Fibroblast of the aortic adventitia (primary cell): ENCODE measurements at regions not wholly inside any gene's neighbourhood (a gene's known extent, or its start where the extent isn't known, plus 50 kb on each side); places are given as distances from the start of the nearest gene placed in this dataset.

Source experiments
- DNase-seq: peaks from one replicate; pipeline ENCODE4 v3.0.0-alpha.2; 2010; ENCODE audit warnings: low read depth
- H3K4me3 ChIP-seq: 2 replicates; pipeline ENCODE4 v1.5.1; 2011; ENCODE audit warnings: low read depth, mild to moderate bottlenecking, control low read depth, low read length, moderate library complexity
- CTCF ChIP-seq: IDR thresholded peaks from 2 replicates; pipeline ENCODE4 v1.5.1; 2011; ENCODE audit warnings: mild to moderate bottlenecking, low read length, control low read depth, inconsistent platforms; ENCODE audit not compliant: insufficient read depth

DNA sequence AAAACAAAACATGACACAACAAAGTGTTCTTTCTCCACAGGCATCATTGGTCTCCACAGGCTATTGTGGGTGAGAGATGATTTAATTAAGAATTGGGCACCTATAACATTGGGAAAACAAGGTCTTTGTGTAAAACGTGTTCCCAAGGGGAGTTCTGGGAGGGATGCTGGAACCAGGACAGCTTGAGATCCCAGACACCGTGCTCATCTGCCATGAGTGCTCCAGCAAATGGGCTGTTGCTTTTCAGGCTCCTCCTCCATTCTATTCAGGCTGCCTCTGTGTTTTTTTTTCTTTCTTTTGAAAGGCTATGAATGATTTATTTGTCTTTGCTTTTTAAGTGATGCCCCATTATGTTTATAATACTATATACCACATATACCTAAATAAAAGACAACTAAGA, 122.4 kb downstream of the DACT1 start:
- H3K4me3 ChIP-seq = no peak overlapping the region
- no peak for DNase-seq
- no peak for TF ChIP-seq CTCF

DNA sequence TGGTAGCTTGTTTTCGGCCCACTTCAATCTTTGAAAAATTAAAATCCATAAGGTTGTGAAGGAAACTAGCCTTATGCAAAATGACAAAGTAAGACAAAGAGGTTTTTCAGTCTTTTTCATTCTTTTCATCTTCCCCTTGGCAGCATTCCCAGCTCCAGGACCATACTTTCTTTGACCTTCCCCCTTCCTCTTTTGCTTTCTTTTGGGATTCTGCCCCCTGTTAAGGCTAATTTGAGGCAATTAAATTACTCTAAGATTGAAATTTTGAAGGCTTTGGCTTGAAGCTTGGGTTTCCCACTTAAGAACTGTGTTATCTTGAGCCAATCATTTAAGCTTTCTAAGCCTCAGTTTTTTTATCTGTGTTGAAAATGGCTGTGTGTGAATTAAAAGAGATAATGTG, 124.9 kb downstream of the DACT1 start:
- no peak overlapping the region for H3K4me3 ChIP-seq
- TF ChIP-seq CTCF = no peak
- DNase-seq = no peak

DNA sequence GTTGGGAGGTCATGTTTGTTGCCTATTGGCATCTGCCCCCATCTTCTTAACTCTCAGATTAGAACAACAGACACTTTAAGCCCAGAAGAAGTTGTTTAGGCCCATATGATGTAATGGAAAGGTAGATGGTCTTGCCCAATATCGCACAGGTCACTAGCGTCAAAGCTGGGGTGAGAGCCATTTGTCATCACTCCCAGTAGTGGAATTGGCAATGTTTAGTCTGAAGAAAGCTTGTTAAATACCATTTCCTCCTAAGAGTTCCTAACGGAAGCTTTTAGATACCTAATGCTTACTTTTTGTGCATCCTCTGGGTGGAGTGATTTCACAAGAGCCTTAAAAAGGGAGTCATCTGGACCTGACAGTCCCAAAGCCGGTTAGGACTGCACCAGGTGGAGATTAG, 125.4 kb downstream of the DACT1 start:
- no peak overlapping the region for H3K4me3 ChIP-seq
- no peak for DNase-seq
- no peak for TF ChIP-seq CTCF

DNA sequence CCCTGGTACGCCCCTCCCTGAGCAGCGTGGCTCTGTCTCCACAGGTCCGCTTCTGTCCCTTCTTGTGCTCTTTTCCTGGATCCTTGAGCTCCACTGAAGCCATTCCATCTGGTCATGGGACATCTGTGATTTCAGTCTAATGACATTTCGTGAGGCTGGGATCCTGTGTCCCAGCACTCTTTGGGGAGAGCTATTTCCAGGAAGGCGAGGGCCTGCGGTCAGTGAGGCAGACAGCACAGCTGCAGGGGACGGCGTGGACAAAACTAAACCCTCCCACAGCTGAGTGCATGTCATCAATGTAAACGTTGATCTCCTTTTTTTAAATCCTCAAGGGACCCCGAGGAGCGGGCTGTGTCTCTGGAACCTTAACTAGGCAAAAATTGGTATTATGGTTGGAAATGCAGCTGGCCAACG, 127.7 kb downstream of the DACT1 start:
- H3K4me3 ChIP-seq = no peak overlapping the region
- no peak for DNase-seq
- no peak for TF ChIP-seq CTCF

DNA sequence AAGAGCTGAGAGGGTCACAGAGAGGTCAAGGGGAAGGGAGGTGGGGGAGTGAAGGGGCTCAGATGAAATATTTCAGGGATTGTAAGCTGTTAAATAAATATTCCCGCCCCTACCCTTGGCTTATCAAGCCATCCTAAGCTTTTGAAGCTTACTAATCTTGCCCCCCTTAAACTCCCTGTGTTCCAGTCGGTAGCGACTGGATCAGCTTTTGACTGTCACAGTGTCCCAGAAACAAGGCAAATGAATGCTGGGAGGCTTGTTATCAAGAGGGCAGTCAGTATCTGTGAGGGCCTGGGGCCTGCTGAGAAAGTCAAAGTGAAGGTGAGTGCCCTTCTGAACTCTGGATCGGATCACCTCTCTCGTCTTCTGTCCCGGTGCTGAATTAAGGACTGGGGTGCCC, 128.1 kb downstream of the DACT1 start:
- TF ChIP-seq CTCF = no peak
- DNase-seq = no peak
- H3K4me3 ChIP-seq = no peak overlapping the region

- no peak overlapping the region for H3K4me3 ChIP-seq
- TF ChIP-seq CTCF = no peak
- DNase-seq = no peak
Measured at GRCh38 chr14:58769011-58769643, 131.4 kb downstream of the DACT1 start.

- H3K4me3 ChIP-seq = no peak overlapping the region
- no peak for DNase-seq
- TF ChIP-seq CTCF = no peak
Measured at GRCh38 chr14:58769771-58770170, 132.0 kb downstream of the DACT1 start.
